LNCAP (cell line): ENCODE measurements at regions not wholly inside any gene's neighbourhood (a gene's known extent, or its start where the extent isn't known, plus 50 kb on each side); places are given as distances from the start of the nearest gene placed in this dataset.

Experiments used
- CTCF ChIP-seq: fragments of 450-650 bp; IDR thresholded peaks from 2 replicates; pipeline ENCODE4 v1.5.1; 2017; ENCODE audit warnings: mild to moderate bottlenecking

- no peak for TF ChIP-seq CTCF
These were observed 300.4 kb upstream of the STT3B start for GRCh38 chr3:31232055-31233025.

- TF ChIP-seq CTCF = no peak
These were observed 298.6 kb upstream of the STT3B start for GRCh38 chr3:31234145-31234544.

GRCh38 chr3:31235062-31235700 is 297.5 kb upstream of the STT3B start:
- TF ChIP-seq CTCF = no peak

GRCh38 chr3:31237887-31238286 is 294.8 kb upstream of the STT3B start:
- TF ChIP-seq CTCF = no peak

- no peak for TF ChIP-seq CTCF
These were observed 292.7 kb upstream of the STT3B start for GRCh38 chr3:31240013-31240412.

- TF ChIP-seq CTCF = no peak
These were observed 292.3 kb upstream of the STT3B start for GRCh38 chr3:31240466-31240865.

- TF ChIP-seq CTCF = no peak
These were observed 291.9 kb upstream of the STT3B start for GRCh38 chr3:31240874-31241273.
